Endothelial cell of umbilical vein (primary cell): ENCODE measurements at regions not wholly inside any gene's neighbourhood (a gene's known extent, or its start where the extent isn't known, plus 50 kb on each side); places are given as distances from the start of the nearest gene placed in this dataset.

Source experiments
- BruUV-seq: library from RNA; stranded (reverse); fragments of 400-500 nt; replicated peaks from 2 replicates; lab custom pipeline; 2021; lab: Mats Ljungman, UMichigan
- CTCF ChIA-PET: fragments of 300-600, 350-600 bp; sonication (Branson Sonifier 250); formaldehyde crosslinking; loops from one replicate; lab custom pipeline; 2021; ENCODE audit warnings: antibody characterized with exemption, inconsistent platforms; lab: Charles Lee
- POLR2A ChIA-PET: fragments of 300-600, 350-600 bp; sonication (Branson Sonifier 250); formaldehyde crosslinking; loops from one replicate; lab custom pipeline; 2021; ENCODE audit warnings: antibody characterized with exemption, inconsistent platforms; lab: Charles Lee
- DNase-seq: peaks from one replicate; pipeline ENCODE4 v3.0.0-alpha.2; 2011; ENCODE audit warnings: low read depth, low spot score
- FAIRE-seq: peaks from 2 replicates; lab custom pipeline; 2011; peaks lifted over from hg19 to GRCh38; lab: Jason Lieb, UNC
- H2AFZ ChIP-seq: 2 replicates; pipeline ENCODE4 v1.6.0; 2012; ENCODE audit warnings: low read depth, low read length, control low read depth, inconsistent platforms
- H3K27ac ChIP-seq: 2 replicates; pipeline ENCODE4 v1.5.1; 2011; ENCODE audit warnings: low read depth, mild to moderate bottlenecking, control low read depth, low read length, moderate library complexity; ENCODE audit not compliant: insufficient read depth
- H3K27me3 ChIP-seq, 2 experiments: 2 replicates each; pipeline versions ENCODE4 v1.6.0 to v1.6.1; 2011; ENCODE audit warnings: low read length in 2 of 2, mixed read lengths in 1 of 2; ENCODE audit not compliant: control insufficient read depth in 2 of 2, insufficient read depth in 2 of 2
- H3K36me3 ChIP-seq, 2 experiments: 2 replicates in 1 of 2; 3 replicates in 1 of 2; pipeline ENCODE4 v1.5.1; 2011; ENCODE audit warnings: low read length in 2 of 2, mild to moderate bottlenecking in 1 of 2, moderate library complexity in 1 of 2; ENCODE audit not compliant: control insufficient read depth in 2 of 2, insufficient read depth in 2 of 2; ENCODE audit errors: extremely low read depth in 1 of 2
- H3K4me1 ChIP-seq: 3 replicates; pipeline ENCODE4 v1.5.1; 2011; ENCODE audit warnings: mild to moderate bottlenecking, low read length; ENCODE audit not compliant: control insufficient read depth, insufficient read depth; ENCODE audit errors: extremely low read depth
- H3K4me2 ChIP-seq: 2 replicates; pipeline ENCODE4 v1.6.1; 2011; ENCODE audit warnings: low read length, control low read depth, mixed read lengths; ENCODE audit not compliant: insufficient read depth
- H3K4me3 ChIP-seq, 3 experiments: fragments of 200-600 bp in 1 of 3; sonication (generic), shearing (Covaris generic) in 1 of 3; replicated peaks in 1 of 3; 2 replicates each; pipeline ENCODE4 v1.5.1; 2011 to 2016; ENCODE audit warnings: control low read depth in 3 of 3, low read length in 3 of 3, mild to moderate bottlenecking in 2 of 3, inconsistent platforms in 1 of 3, low read depth in 1 of 3, moderate library complexity in 1 of 3; ENCODE audit not compliant: insufficient read depth in 1 of 3
- H3K79me2 ChIP-seq: 2 replicates; pipeline ENCODE4 v1.6.0; 2012; ENCODE audit warnings: low read length, inconsistent platforms; ENCODE audit not compliant: control insufficient read depth, insufficient read depth
- H3K9ac ChIP-seq: replicated peaks from 2 replicates; pipeline ENCODE3; 2011; ENCODE audit warnings: low read length, control low read depth; ENCODE audit not compliant: insufficient read depth; ENCODE audit errors: extremely low read depth
- H3K9me1 ChIP-seq: replicated peaks from 3 replicates; pipeline ENCODE4 v1.6.0; 2011; ENCODE audit warnings: mild to moderate bottlenecking, low read length; ENCODE audit not compliant: control insufficient read depth, insufficient read depth; ENCODE audit errors: extremely low read depth
- H3K9me3 ChIP-seq: replicated peaks from 2 replicates; pipeline ENCODE4 v1.5.1; 2012; ENCODE audit warnings: low read length, inconsistent platforms; ENCODE audit not compliant: control insufficient read depth, insufficient read depth
- H4K20me1 ChIP-seq: replicated peaks from 2 replicates; pipeline ENCODE3; 2011; ENCODE audit warnings: mild to moderate bottlenecking, low read length; ENCODE audit not compliant: control insufficient read depth, insufficient read depth; ENCODE audit errors: extremely low read depth
- CTCF ChIP-seq, 2 donors: IDR thresholded peaks; 1 replicate in 1 of 2; 2 replicates in 1 of 2; pipeline ENCODE4 v1.5.1; 2011; ENCODE audit warnings: low read length in 2 of 2, mild to moderate bottlenecking in 2 of 2, moderate library complexity in 2 of 2, control low read depth in 1 of 2, inconsistent platforms in 1 of 2, low read depth in 1 of 2; ENCODE audit not compliant: insufficient read depth in 1 of 2; ENCODE audit errors: extremely low read depth in 1 of 2
- EZH2 ChIP-seq: IDR thresholded peaks from 2 replicates; pipeline ENCODE4 v1.6.1; 2012; ENCODE audit warnings: borderline replicate concordance, low read depth, mild to moderate bottlenecking, moderate library complexity, low read length, inconsistent platforms; ENCODE audit not compliant: severe bottlenecking
- FOS ChIP-seq: IDR thresholded peaks from 2 replicates; pipeline ENCODE4 v1.6.1; 2011; ENCODE audit warnings: mild to moderate bottlenecking, low read length, moderate library complexity, borderline replicate concordance; ENCODE audit not compliant: insufficient read depth
- GATA2 ChIP-seq: IDR thresholded peaks from 2 replicates; pipeline ENCODE4 v1.7.0; 2011; ENCODE audit warnings: low read depth, mild to moderate bottlenecking, moderate library complexity, mixed read lengths, low read length; ENCODE audit not compliant: insufficient read length, insufficient read depth
- JUN ChIP-seq: IDR thresholded peaks from 2 replicates; pipeline ENCODE4 v1.6.1; 2011; ENCODE audit warnings: borderline replicate concordance, low read depth; ENCODE audit not compliant: insufficient read length, insufficient read depth
- MAX ChIP-seq: IDR thresholded peaks from 2 replicates; pipeline ENCODE4 v1.6.1; 2011; ENCODE audit not compliant: insufficient read depth, insufficient read length
- MYC ChIP-seq: IDR thresholded peaks from one replicate; pipeline ENCODE4 v1.6.1; 2011; ENCODE audit warnings: mild to moderate bottlenecking, low read depth, low read length
- POLR2A ChIP-seq: IDR thresholded peaks from 2 replicates; pipeline ENCODE4 v1.6.1; 2012; ENCODE audit warnings: low read depth, mild to moderate bottlenecking, control low read depth, low read length
- POLR2AphosphoS5 ChIP-seq: IDR thresholded peaks from 2 replicates; pipeline ENCODE4 v1.6.1; 2012; ENCODE audit warnings: low read depth, mild to moderate bottlenecking, control low read depth, low read length, moderate library complexity; ENCODE audit not compliant: insufficient read depth
- dilution Hi-C: fragments of 300-500 bp; cut with MboI; formaldehyde crosslinking; loops from one replicate; pipeline ENCODE4 v1.15.0; 2019; ENCODE audit warnings: low sequenced_read_pairs; ENCODE audit not compliant: extremely low pct_ligation_motif_present
- intact Hi-C: fragments of 100-400 bp; cut with micrococcal nuclease; formaldehyde crosslinking; loops from one replicate; pipeline ENCODE4 v1.10.0; 2022

- CTCF ChIA-PET = no interaction called here
- Histone ChIP-seq H3K79me2 (no peaks in the 10 kb centered on the region), H3K9me1 (no peaks in the 10 kb centered on the region), H3K9me3 (no peaks in the 10 kb centered on the region), H2AFZ (no peak overlapping the region), H4K20me1 (no peaks in the 10 kb centered on the region), H3K27ac (no peak overlapping the region), H3K4me1 (no peaks in the 10 kb centered on the region), H3K4me3 (no peak overlapping the region), H3K36me3 (no peaks in the 10 kb centered on the region), H3K27me3 (no peaks in the 10 kb centered on the region), H3K4me2 (no peak overlapping the region), H3K9ac (no peak overlapping the region)
- no TSS peak for BruUV-seq
- intact Hi-C loops = no loop called here
- dilution Hi-C loops = no loop called here
- FAIRE-seq = no peak
- POLR2A ChIA-PET = no interaction called here
- DNase-seq = no peak
- no peak for TF ChIP-seq FOS
- TF ChIP-seq POLR2A = no peak
- TF ChIP-seq MAX = no peak
- TF ChIP-seq JUN = no peak
- TF ChIP-seq CTCF (IDR thresholded peaks at IDR 0.05; ENCODE audit: extremely low read depth in 1 of 2, insufficient read depth in 1 of 2, low read depth in 1 of 2, low read length in 2 of 2) = no peak
- TF ChIP-seq POLR2AphosphoS5 = no peak
- no peak for TF ChIP-seq GATA2
- TF ChIP-seq MYC = no peak
- no peak for TF ChIP-seq EZH2
Observed at GRCh38 chr11:25293166-25293565, 796.3 kb downstream of the LUZP2 start.
